ENCODE measurements at regions not wholly inside any gene's neighbourhood (a gene's known extent, or its start where the extent isn't known, plus 50 kb on each side); places are given as distances from the start of the nearest gene placed in this dataset.

DNA sequence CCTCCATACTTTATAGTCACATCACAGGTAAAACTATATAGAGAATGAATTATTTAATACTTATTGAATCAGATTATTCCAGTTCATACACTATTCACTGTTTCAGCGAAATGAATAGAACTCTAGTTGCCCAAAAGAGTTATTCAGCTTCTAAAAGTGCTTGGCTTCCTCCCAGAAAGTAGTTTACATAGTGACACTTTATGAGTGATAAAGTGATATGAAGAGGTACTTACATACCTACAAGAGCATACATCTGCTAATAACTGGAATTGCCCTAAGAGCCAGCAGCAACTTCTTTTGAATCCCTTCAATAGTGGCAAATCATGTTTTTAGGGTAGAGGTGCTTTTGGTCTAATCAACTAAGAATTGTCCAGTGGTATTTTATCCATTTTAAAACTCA, 635.1 kb upstream of the AGTR1 start:
- no peak overlapping the region for H2AFZ ChIP-seq (ENCODE audit: insufficient read depth, low read length, poor library complexity)
- H3K14ac ChIP-seq (ENCODE audit: low read length): no peak overlapping the region
- no peak overlapping the region for H3K18ac ChIP-seq (ENCODE audit: low read length)
- H2BK5ac ChIP-seq (ENCODE audit: low read depth, low read length, poor library complexity): no peak overlapping the region
- no peak for DNase-seq
- H3K79me1 ChIP-seq (ENCODE audit: low read length): no peaks in the 10 kb centered on the region
- no peak overlapping the region for H4K8ac ChIP-seq (ENCODE audit: low read depth, low read length)
- H3K4ac ChIP-seq (ENCODE audit: low read depth, low read length): no peak overlapping the region
- no peak overlapping the region for H2AK5ac ChIP-seq (ENCODE audit: low read length)
- H4K91ac ChIP-seq (ENCODE audit: low read depth, low read length): no peak overlapping the region
- no peak overlapping the region for H3K23ac ChIP-seq (ENCODE audit: low read length)
- H3K36me3 ChIP-seq (ENCODE audit: control insufficient read depth in 1 of 2, insufficient read depth in 2 of 2, low read length in 2 of 2): no peaks in the 10 kb centered on the region
- no peaks in the 10 kb centered on the region for H3K9me3 ChIP-seq (ENCODE audit: insufficient read depth, low read depth, low read length)
- H3K79me2 ChIP-seq (ENCODE audit: control insufficient read depth, insufficient read depth, low read length, poor library complexity): no peaks in the 10 kb centered on the region
- H3K27me3 ChIP-seq (ENCODE audit: insufficient read depth, low read length): no peaks in the 10 kb centered on the region
- H4K12ac ChIP-seq (ENCODE audit: low read depth, low read length): no peak overlapping the region
- H2BK120ac ChIP-seq (ENCODE audit: insufficient read depth, low read length, poor library complexity): no peak overlapping the region
- H3K4me3 ChIP-seq (ENCODE audit: low read depth, low read length): no peak overlapping the region
- H3K9ac ChIP-seq (ENCODE audit: low read length): no peak overlapping the region
- no CpG with 5 or more reads among the region's 1 CpG for WGBS (ENCODE audit: extremely low coverage, insufficient coverage, insufficient read length)
- H3K4me1 ChIP-seq (ENCODE audit: control insufficient read depth in 1 of 2, insufficient read depth in 2 of 2, low read length in 2 of 2): no peaks in the 10 kb centered on the region
- H3K4me2 ChIP-seq (ENCODE audit: low read length): no peak overlapping the region
- H3K27ac ChIP-seq (ENCODE audit: low read depth, low read length): no peak overlapping the region
- H2BK12ac ChIP-seq (ENCODE audit: low read length): no peak overlapping the region

- Histone ChIP-seq H3K9me3 (ENCODE audit: insufficient read depth, low read depth, low read length) (no peaks in the 10 kb centered on the region), H2BK5ac (ENCODE audit: low read depth, low read length, poor library complexity) (no peak overlapping the region), H3K79me2 (ENCODE audit: control insufficient read depth, insufficient read depth, low read length, poor library complexity) (no peaks in the 10 kb centered on the region), H4K8ac (ENCODE audit: low read depth, low read length) (no peak overlapping the region), H2BK120ac (ENCODE audit: insufficient read depth, low read length, poor library complexity) (no peak overlapping the region), H3K36me3 (ENCODE audit: control insufficient read depth in 1 of 2, insufficient read depth in 2 of 2, low read length in 2 of 2) (no peaks in the 10 kb centered on the region), H3K79me1 (ENCODE audit: low read length) (no peaks in the 10 kb centered on the region), H3K4ac (ENCODE audit: low read depth, low read length) (no peak overlapping the region), H2BK12ac (ENCODE audit: low read length) (no peak overlapping the region), H3K18ac (ENCODE audit: low read length) (no peak overlapping the region), H3K9ac (ENCODE audit: low read length) (no peak overlapping the region), H4K91ac (ENCODE audit: low read depth, low read length) (no peak overlapping the region), H3K4me2 (ENCODE audit: low read length) (no peak overlapping the region), H3K23ac (ENCODE audit: low read length) (no peak overlapping the region), H4K12ac (ENCODE audit: low read depth, low read length) (no peak overlapping the region), H3K27me3 (ENCODE audit: insufficient read depth, low read length) (no peaks in the 10 kb centered on the region), H3K4me3 (ENCODE audit: low read depth, low read length) (no peak overlapping the region), H3K27ac (ENCODE audit: low read depth, low read length) (no peak overlapping the region), H2AFZ (ENCODE audit: insufficient read depth, low read length, poor library complexity) (no peak overlapping the region), H2AK5ac (ENCODE audit: low read length) (no peak overlapping the region), H3K14ac (ENCODE audit: low read length) (no peak overlapping the region), H3K4me1 (ENCODE audit: control insufficient read depth in 1 of 2, insufficient read depth in 2 of 2, low read length in 2 of 2) (no peaks in the 10 kb centered on the region)
- no peak for DNase-seq
- WGBS (ENCODE audit: extremely low coverage, insufficient coverage, insufficient read length): no CpG with 5 or more reads among the region's 1 CpG
Measured at GRCh38 chr3:148066802-148067201, 630.9 kb upstream of the AGTR1 start.

- Histone ChIP-seq H3K18ac (ENCODE audit: low read length) (no peak overlapping the region), H3K79me1 (ENCODE audit: low read length) (no peaks in the 10 kb centered on the region), H3K27me3 (ENCODE audit: insufficient read depth, low read length) (no peaks in the 10 kb centered on the region), H3K4me3 (ENCODE audit: low read depth, low read length) (no peak overlapping the region), H2AFZ (ENCODE audit: insufficient read depth, low read length, poor library complexity) (no peak overlapping the region), H2AK5ac (ENCODE audit: low read length) (no peak overlapping the region), H3K9ac (ENCODE audit: low read length) (no peak overlapping the region), H3K79me2 (ENCODE audit: control insufficient read depth, insufficient read depth, low read length, poor library complexity) (no peaks in the 10 kb centered on the region), H3K9me3 (ENCODE audit: insufficient read depth, low read depth, low read length) (no peaks in the 10 kb centered on the region), H3K27ac (ENCODE audit: low read depth, low read length) (no peak overlapping the region), H2BK12ac (ENCODE audit: low read length) (no peak overlapping the region), H3K4me1 (ENCODE audit: control insufficient read depth in 1 of 2, insufficient read depth in 2 of 2, low read length in 2 of 2) (no peaks in the 10 kb centered on the region), H3K14ac (ENCODE audit: low read length) (no peak overlapping the region), H4K8ac (ENCODE audit: low read depth, low read length) (no peak overlapping the region), H4K91ac (ENCODE audit: low read depth, low read length) (no peak overlapping the region), H3K23ac (ENCODE audit: low read length) (no peak overlapping the region), H3K36me3 (ENCODE audit: control insufficient read depth in 1 of 2, insufficient read depth in 2 of 2, low read length in 2 of 2) (no peaks in the 10 kb centered on the region), H3K4me2 (ENCODE audit: low read length) (no peak overlapping the region), H4K12ac (ENCODE audit: low read depth, low read length) (no peak overlapping the region), H3K4ac (ENCODE audit: low read depth, low read length) (no peak overlapping the region), H2BK120ac (ENCODE audit: insufficient read depth, low read length, poor library complexity) (no peak overlapping the region), H2BK5ac (ENCODE audit: low read depth, low read length, poor library complexity) (no peak overlapping the region)
- DNase-seq: no peak
- WGBS (ENCODE audit: extremely low coverage, insufficient coverage, insufficient read length): no CpG with 5 or more reads among the region's 1 CpG
Measured at GRCh38 chr3:148068466-148068865, 629.2 kb upstream of the AGTR1 start.

- DNase-seq: no peak
- Histone ChIP-seq H3K18ac (ENCODE audit: low read length) (no peak overlapping the region), H2BK5ac (ENCODE audit: low read depth, low read length, poor library complexity) (no peak overlapping the region), H3K4me3 (ENCODE audit: low read depth, low read length) (no peak overlapping the region), H2AFZ (ENCODE audit: insufficient read depth, low read length, poor library complexity) (no peak overlapping the region), H3K4me2 (ENCODE audit: low read length) (no peak overlapping the region), H3K9me3 (ENCODE audit: insufficient read depth, low read depth, low read length) (no peaks in the 10 kb centered on the region), H3K79me1 (ENCODE audit: low read length) (no peaks in the 10 kb centered on the region), H3K4ac (ENCODE audit: low read depth, low read length) (no peak overlapping the region), H2AK5ac (ENCODE audit: low read length) (no peak overlapping the region), H4K8ac (ENCODE audit: low read depth, low read length) (no peak overlapping the region), H3K9ac (ENCODE audit: low read length) (no peak overlapping the region), H2BK12ac (ENCODE audit: low read length) (no peak overlapping the region), H3K36me3 (ENCODE audit: control insufficient read depth in 1 of 2, insufficient read depth in 2 of 2, low read length in 2 of 2) (no peaks in the 10 kb centered on the region), H3K4me1 (ENCODE audit: control insufficient read depth in 1 of 2, insufficient read depth in 2 of 2, low read length in 2 of 2) (no peaks in the 10 kb centered on the region), H3K27ac (ENCODE audit: low read depth, low read length) (no peak overlapping the region), H3K14ac (ENCODE audit: low read length) (no peak overlapping the region), H4K12ac (ENCODE audit: low read depth, low read length) (no peak overlapping the region), H3K27me3 (ENCODE audit: insufficient read depth, low read length) (no peaks in the 10 kb centered on the region), H2BK120ac (ENCODE audit: insufficient read depth, low read length, poor library complexity) (no peak overlapping the region), H3K23ac (ENCODE audit: low read length) (no peak overlapping the region), H3K79me2 (ENCODE audit: control insufficient read depth, insufficient read depth, low read length, poor library complexity) (no peaks in the 10 kb centered on the region), H4K91ac (ENCODE audit: low read depth, low read length) (no peak overlapping the region)
- WGBS (ENCODE audit: extremely low coverage, insufficient coverage, insufficient read length): no CpG with 5 or more reads among the region's 3 CpGs
Measured at GRCh38 chr3:148070041-148070440, 627.7 kb upstream of the AGTR1 start.

All from trophoblast cell (in vitro differentiated cells and primary cell).